ENCODE measurements at regions not wholly inside any gene's neighbourhood (a gene's known extent, or its start where the extent isn't known, plus 50 kb on each side); places are given as distances from the start of the nearest gene placed in this dataset.

- CTCF ChIA-PET = no interaction called here
- Histone ChIP-seq H3K27ac (ENCODE audit: insufficient read depth, low read depth, low read length) (no peak overlapping the region), H2AFZ (ENCODE audit: low read depth, low read length) (no peak overlapping the region), H3K9me3 (replicated peaks; ENCODE audit: control insufficient read depth, insufficient read depth, low read length) (peaks cover 2% of the 10 kb centered on the region), H3K79me2 (ENCODE audit: control insufficient read depth, insufficient read depth, low read length) (no peaks in the 10 kb centered on the region), H3K4me2 (ENCODE audit: insufficient read depth, low read length) (no peak overlapping the region), H3K4me3 (replicated peaks in 1 of 3; ENCODE audit: insufficient read depth in 1 of 3, low read depth in 1 of 3, low read length in 3 of 3) (no peak overlapping the region), H3K4me1 (ENCODE audit: control insufficient read depth, extremely low read depth, insufficient read depth, low read length) (no peaks in the 10 kb centered on the region), H4K20me1 (replicated peaks; ENCODE audit: control insufficient read depth, extremely low read depth, insufficient read depth, low read length) (no peaks in the 10 kb centered on the region), H3K36me3 (ENCODE audit: control insufficient read depth in 2 of 2, extremely low read depth in 1 of 2, insufficient read depth in 2 of 2, low read length in 2 of 2) (no peaks in the 10 kb centered on the region), H3K9me1 (replicated peaks; ENCODE audit: control insufficient read depth, extremely low read depth, insufficient read depth, low read length) (no peaks in the 10 kb centered on the region), H3K27me3 (ENCODE audit: control insufficient read depth in 2 of 2, insufficient read depth in 2 of 2, low read length in 2 of 2) (no peaks in the 10 kb centered on the region), H3K9ac (replicated peaks; ENCODE audit: extremely low read depth, insufficient read depth, low read length) (no peak overlapping the region)
- TF ChIP-seq MAX (IDR thresholded peaks at IDR 0.05; ENCODE audit: insufficient read depth, insufficient read length) (no peak), MYC (IDR thresholded peaks at IDR 0.05; ENCODE audit: low read depth, low read length) (no peak), CTCF (IDR thresholded peaks at IDR 0.05; ENCODE audit: extremely low read depth in 1 of 2, insufficient read depth in 1 of 2, low read depth in 1 of 2, low read length in 2 of 2) (no peak), FOS (IDR thresholded peaks at IDR 0.05; ENCODE audit: borderline replicate concordance, insufficient read depth, low read length) (no peak), POLR2A (IDR thresholded peaks at IDR 0.05; ENCODE audit: low read depth, low read length) (no peak), EZH2 (IDR thresholded peaks at IDR 0.05; ENCODE audit: borderline replicate concordance, low read depth, low read length, severe bottlenecking) (no peak), POLR2AphosphoS5 (IDR thresholded peaks at IDR 0.05; ENCODE audit: insufficient read depth, low read depth, low read length) (no peak), GATA2 (IDR thresholded peaks at IDR 0.05; ENCODE audit: insufficient read depth, insufficient read length, low read depth, low read length) (no peak), JUN (IDR thresholded peaks at IDR 0.05; ENCODE audit: borderline replicate concordance, insufficient read depth, insufficient read length, low read depth) (no peak)
- dilution Hi-C loops (cut with MboI; ENCODE audit: extremely low pct_ligation_motif_present, low sequenced_read_pairs) (no loop called here), intact Hi-C loops (cut with micrococcal nuclease) (no loop called here)
- POLR2A ChIA-PET = no interaction called here
- no peak for FAIRE-seq
- BruUV-seq (replicated peaks) = no TSS peak
- no peak for DNase-seq (ENCODE audit: low read depth, low spot score)
Measured at GRCh38 chr2:195199864-195200263, 457.2 kb upstream of the SLC39A10 start.

Data from endothelial cell of umbilical vein (primary cell).